ENCODE measurements at regions not wholly inside any gene's neighbourhood (a gene's known extent, or its start where the extent isn't known, plus 50 kb on each side); places are given as distances from the start of the nearest gene placed in this dataset.

DNA sequence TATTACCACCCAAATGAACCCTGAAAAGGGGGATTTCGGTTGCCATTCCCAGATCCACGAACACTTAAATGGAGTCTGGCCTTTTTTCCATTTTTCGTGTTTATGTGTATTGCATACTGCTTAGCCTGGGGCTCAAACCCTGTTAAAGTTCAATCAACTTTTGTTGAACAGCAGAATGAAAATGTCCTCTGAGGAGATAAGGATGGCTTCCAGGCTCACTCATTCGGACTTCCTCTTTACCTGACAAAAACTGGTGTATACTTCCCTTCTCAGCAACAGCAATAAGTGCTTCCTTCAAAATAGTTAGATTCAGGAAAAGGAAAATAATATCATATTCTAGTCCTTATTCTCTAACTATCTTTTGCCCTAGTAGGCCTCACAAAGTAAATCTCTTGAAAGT is 61.1 kb upstream of the ARID5B start:
- TF ChIP-seq, protein P1, sequence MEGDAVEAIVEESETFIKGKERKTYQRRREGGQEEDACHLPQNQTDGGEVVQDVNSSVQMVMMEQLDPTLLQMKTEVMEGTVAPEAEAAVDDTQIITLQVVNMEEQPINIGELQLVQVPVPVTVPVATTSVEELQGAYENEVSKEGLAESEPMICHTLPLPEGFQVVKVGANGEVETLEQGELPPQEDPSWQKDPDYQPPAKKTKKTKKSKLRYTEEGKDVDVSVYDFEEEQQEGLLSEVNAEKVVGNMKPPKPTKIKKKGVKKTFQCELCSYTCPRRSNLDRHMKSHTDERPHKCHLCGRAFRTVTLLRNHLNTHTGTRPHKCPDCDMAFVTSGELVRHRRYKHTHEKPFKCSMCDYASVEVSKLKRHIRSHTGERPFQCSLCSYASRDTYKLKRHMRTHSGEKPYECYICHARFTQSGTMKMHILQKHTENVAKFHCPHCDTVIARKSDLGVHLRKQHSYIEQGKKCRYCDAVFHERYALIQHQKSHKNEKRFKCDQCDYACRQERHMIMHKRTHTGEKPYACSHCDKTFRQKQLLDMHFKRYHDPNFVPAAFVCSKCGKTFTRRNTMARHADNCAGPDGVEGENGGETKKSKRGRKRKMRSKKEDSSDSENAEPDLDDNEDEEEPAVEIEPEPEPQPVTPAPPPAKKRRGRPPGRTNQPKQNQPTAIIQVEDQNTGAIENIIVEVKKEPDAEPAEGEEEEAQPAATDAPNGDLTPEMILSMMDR (IDR thresholded peaks at IDR 0.05): no peak
- no peak for TF ChIP-seq POLR2A (IDR thresholded peaks at IDR 0.05)
